ENCODE measurements at regions not wholly inside any gene's neighbourhood (a gene's known extent, or its start where the extent isn't known, plus 50 kb on each side); places are given as distances from the start of the nearest gene placed in this dataset.

DNA sequence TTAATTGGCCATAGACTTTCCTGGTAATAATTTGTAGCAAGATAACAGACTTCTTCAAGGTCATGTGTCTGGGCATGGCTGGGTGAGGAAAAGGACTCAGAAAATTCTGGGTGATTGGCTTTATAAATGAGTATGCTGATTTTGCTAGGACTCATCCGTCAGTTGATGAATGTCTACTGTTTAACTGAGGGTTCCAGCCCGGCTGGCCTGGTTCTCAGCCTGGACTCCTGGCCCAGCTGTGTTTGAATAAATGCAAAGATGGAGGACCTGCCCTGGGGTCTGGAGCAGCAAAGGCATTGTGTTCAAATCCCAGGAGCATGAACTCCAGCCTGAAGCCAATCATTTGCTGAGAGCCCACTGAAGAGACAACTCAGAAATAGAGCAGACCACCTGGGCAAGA lies 323.2 kb downstream of the LRFN2 start:
- H3K9me3 ChIP-seq (ENCODE audit: low read depth, low read length) = no peaks in the 10 kb centered on the region
- no peak overlapping the region for H2AFZ ChIP-seq (ENCODE audit: low read length)
- no peaks in the 10 kb centered on the region for H3K4me1 ChIP-seq (ENCODE audit: insufficient read depth, low read length)
- DNase-seq (ENCODE audit: insufficient read length, low spot score, missing footprints) = no peak
- no peaks in the 10 kb centered on the region for H3K36me3 ChIP-seq (ENCODE audit: insufficient read depth, low read length)
- H3K27ac ChIP-seq (ENCODE audit: low read depth, low read length) = no peak overlapping the region
- H4K20me1 ChIP-seq (ENCODE audit: insufficient read depth, low read length) = no peaks in the 10 kb centered on the region
- no peaks in the 10 kb centered on the region for H3K27me3 ChIP-seq (ENCODE audit: insufficient read depth, low read length)
- H3K4me3 ChIP-seq (ENCODE audit: insufficient read depth, low read length) = no peak overlapping the region
- H3K79me2 ChIP-seq (ENCODE audit: insufficient read depth, low read length) = no peaks in the 10 kb centered on the region
- H3K4me2 ChIP-seq (ENCODE audit: insufficient read depth, low read length) = no peak overlapping the region
- TF ChIP-seq, protein P1, sequence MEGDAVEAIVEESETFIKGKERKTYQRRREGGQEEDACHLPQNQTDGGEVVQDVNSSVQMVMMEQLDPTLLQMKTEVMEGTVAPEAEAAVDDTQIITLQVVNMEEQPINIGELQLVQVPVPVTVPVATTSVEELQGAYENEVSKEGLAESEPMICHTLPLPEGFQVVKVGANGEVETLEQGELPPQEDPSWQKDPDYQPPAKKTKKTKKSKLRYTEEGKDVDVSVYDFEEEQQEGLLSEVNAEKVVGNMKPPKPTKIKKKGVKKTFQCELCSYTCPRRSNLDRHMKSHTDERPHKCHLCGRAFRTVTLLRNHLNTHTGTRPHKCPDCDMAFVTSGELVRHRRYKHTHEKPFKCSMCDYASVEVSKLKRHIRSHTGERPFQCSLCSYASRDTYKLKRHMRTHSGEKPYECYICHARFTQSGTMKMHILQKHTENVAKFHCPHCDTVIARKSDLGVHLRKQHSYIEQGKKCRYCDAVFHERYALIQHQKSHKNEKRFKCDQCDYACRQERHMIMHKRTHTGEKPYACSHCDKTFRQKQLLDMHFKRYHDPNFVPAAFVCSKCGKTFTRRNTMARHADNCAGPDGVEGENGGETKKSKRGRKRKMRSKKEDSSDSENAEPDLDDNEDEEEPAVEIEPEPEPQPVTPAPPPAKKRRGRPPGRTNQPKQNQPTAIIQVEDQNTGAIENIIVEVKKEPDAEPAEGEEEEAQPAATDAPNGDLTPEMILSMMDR (IDR thresholded peaks at IDR 0.05; ENCODE audit: extremely low read depth, low read depth, low read length) = no peak

DNA sequence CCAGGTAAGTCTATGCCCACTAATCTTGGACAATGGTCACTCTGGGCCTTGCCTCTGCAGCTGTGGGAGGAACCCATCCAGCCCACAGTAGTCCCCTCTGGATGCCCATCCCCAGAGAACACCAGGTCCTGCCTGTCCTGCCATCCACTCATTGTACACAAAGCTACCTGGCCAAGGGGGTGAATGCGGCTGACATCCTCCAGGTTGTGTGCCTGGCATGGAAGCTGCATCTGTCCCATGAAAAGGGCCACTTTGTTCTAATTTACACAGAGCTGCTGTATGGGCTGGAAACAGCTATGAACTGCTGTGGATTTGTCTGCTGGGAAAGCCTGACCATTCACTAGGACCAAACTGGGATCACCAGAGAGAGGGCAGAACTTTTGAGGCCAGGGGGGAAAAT lies 324.8 kb downstream of the LRFN2 start:
- Histone ChIP-seq H3K36me3 (ENCODE audit: insufficient read depth, low read length) (no peaks in the 10 kb centered on the region), H4K20me1 (ENCODE audit: insufficient read depth, low read length) (no peaks in the 10 kb centered on the region), H3K9me3 (ENCODE audit: low read depth, low read length) (no peaks in the 10 kb centered on the region), H2AFZ (ENCODE audit: low read length) (no peak overlapping the region), H3K27me3 (ENCODE audit: insufficient read depth, low read length) (no peaks in the 10 kb centered on the region), H3K4me2 (ENCODE audit: insufficient read depth, low read length) (no peak overlapping the region), H3K27ac (ENCODE audit: low read depth, low read length) (no peak overlapping the region), H3K4me3 (ENCODE audit: insufficient read depth, low read length) (no peak overlapping the region), H3K4me1 (ENCODE audit: insufficient read depth, low read length) (no peaks in the 10 kb centered on the region), H3K79me2 (ENCODE audit: insufficient read depth, low read length) (no peaks in the 10 kb centered on the region)
- TF ChIP-seq, protein P1 (IDR thresholded peaks at IDR 0.05; ENCODE audit: extremely low read depth, low read depth, low read length) = no peak
- peak; percentile 63 for DNase-seq (ENCODE audit: insufficient read length, low spot score, missing footprints)

DNA sequence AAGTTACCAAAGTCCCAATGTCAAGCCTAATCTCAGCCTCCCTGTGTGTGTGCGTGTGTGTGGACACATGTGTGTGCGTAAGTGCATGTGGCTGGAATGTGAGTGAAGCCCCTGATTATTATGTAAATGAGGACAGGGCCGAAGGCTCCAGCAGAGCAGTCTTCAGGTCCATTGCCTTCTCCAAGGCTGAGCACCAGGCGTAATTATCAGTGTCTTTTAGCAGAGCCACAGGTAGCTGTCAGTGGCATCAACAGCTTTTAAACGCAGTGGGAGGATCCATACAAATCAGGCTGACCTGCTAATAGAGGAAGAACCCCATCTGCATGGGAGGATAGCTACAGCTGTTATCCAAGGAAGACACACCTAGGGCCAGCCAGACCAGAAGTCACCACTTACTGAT lies 324.3 kb upstream of the MOCS1 start:
- TF ChIP-seq, protein P1 (IDR thresholded peaks at IDR 0.05; ENCODE audit: extremely low read depth, low read depth, low read length) = no peak

DNA sequence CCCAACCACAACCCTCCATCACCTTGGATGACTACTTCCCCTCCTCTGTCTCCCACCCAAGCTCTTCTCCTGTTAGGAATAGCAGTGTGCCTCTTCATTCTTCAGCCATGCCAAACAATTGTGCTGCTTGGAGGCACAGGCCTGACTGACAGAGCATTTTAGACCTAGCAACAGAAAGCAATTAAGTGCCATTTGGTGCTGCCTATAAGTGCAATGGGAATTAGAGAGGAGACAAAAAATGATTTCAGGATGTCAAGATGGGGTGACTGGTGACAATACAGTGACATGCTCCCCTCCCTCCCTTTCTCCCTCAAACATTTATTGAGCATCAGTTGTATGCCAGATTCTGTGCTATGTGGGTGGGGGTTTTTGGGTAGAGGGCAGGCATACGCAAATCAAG lies 322.6 kb upstream of the MOCS1 start:
- no peaks in the 10 kb centered on the region for H3K9me3 ChIP-seq (ENCODE audit: low read depth, low read length)
- no peak overlapping the region for H3K27ac ChIP-seq (ENCODE audit: low read depth, low read length)
- H3K4me3 ChIP-seq (ENCODE audit: insufficient read depth, low read length) = no peak overlapping the region
- no peaks in the 10 kb centered on the region for H3K27me3 ChIP-seq (ENCODE audit: insufficient read depth, low read length)
- H3K36me3 ChIP-seq (ENCODE audit: insufficient read depth, low read length) = no peaks in the 10 kb centered on the region
- no peak for DNase-seq (ENCODE audit: insufficient read length, low spot score, missing footprints)
- H2AFZ ChIP-seq (ENCODE audit: low read length) = no peak overlapping the region
- TF ChIP-seq, protein P1 (IDR thresholded peaks at IDR 0.05; ENCODE audit: extremely low read depth, low read depth, low read length) = no peak
- H3K4me1 ChIP-seq (ENCODE audit: insufficient read depth, low read length) = no peaks in the 10 kb centered on the region
- no peaks in the 10 kb centered on the region for H4K20me1 ChIP-seq (ENCODE audit: insufficient read depth, low read length)
- no peaks in the 10 kb centered on the region for H3K79me2 ChIP-seq (ENCODE audit: insufficient read depth, low read length)
- H3K4me2 ChIP-seq (ENCODE audit: insufficient read depth, low read length) = no peak overlapping the region

More for the DNA sequence above, 324.3 kb upstream of the MOCS1 start:
- Histone ChIP-seq H2AFZ (ENCODE audit: low read length) (no peak overlapping the region), H3K9me3 (ENCODE audit: low read depth, low read length) (no peaks in the 10 kb centered on the region), H4K20me1 (ENCODE audit: insufficient read depth, low read length) (no peaks in the 10 kb centered on the region), H3K4me1 (ENCODE audit: insufficient read depth, low read length) (no peaks in the 10 kb centered on the region), H3K27me3 (ENCODE audit: insufficient read depth, low read length) (no peaks in the 10 kb centered on the region), H3K4me3 (ENCODE audit: insufficient read depth, low read length) (no peak overlapping the region), H3K79me2 (ENCODE audit: insufficient read depth, low read length) (no peaks in the 10 kb centered on the region), H3K27ac (ENCODE audit: low read depth, low read length) (no peak overlapping the region), H3K4me2 (ENCODE audit: insufficient read depth, low read length) (no peak overlapping the region), H3K36me3 (ENCODE audit: insufficient read depth, low read length) (no peaks in the 10 kb centered on the region)
- no peak for DNase-seq (ENCODE audit: insufficient read length, low spot score, missing footprints)
